Mucosa of descending colon (tissue), 3 donors: ENCODE measurements at regions not wholly inside any gene's neighbourhood (a gene's known extent, or its start where the extent isn't known, plus 50 kb on each side); places are given as distances from the start of the nearest gene placed in this dataset.

Experiments
- ATAC-seq: fragments of 200-7000 bp; cut with Tn5 transposase; one replicate; pipeline ENCODE4 v1.9.1; 2020; ENCODE audit warnings: mild to moderate bottlenecking, moderate library complexity
- DNase-seq, 3 donors: peaks; one replicate each; pipeline ENCODE4 v3.0.0-alpha.2; 2020
- H3K36me3 ChIP-seq: fragments of 200-600 bp; one replicate; pipeline ENCODE4 v1.8.0; 2021; ENCODE audit warnings: low read depth, mild to moderate bottlenecking
- H3K4me1 ChIP-seq: fragments of 200-600 bp; one replicate; pipeline ENCODE4 v1.8.0; 2021; ENCODE audit warnings: low read depth, mild to moderate bottlenecking
- H3K4me3 ChIP-seq: fragments of 200-600 bp; one replicate; pipeline ENCODE4 v1.8.0; 2021; ENCODE audit warnings: mild to moderate bottlenecking
- H3K9me3 ChIP-seq: fragments of 200-600 bp; one replicate; pipeline ENCODE4 v1.8.0; 2021; ENCODE audit warnings: mild to moderate bottlenecking
- CTCF ChIP-seq: fragments of 200-600 bp; IDR thresholded peaks from one replicate; pipeline ENCODE4 v1.8.0; 2022; ENCODE audit warnings: antibody characterized with exemption, mild to moderate bottlenecking
- intact Hi-C, 2 donors: fragments of 100-400 bp; cut with DNase I in 1 of 2; cut with micrococcal nuclease in 1 of 2; formaldehyde crosslinking; loops; one replicate each; pipeline versions ENCODE4 v1.11.0 to v1.11.1; 2022; cut with DNase I, micrococcal nuclease
- donor health status: DM: no; HTN: no; CAD: no; lungs with moderate emphysema.
- donor health status: DM: no; HTN: no; CAD: no.
- donor health status: DM: no; HTN: yes; CAD: no.

DNA sequence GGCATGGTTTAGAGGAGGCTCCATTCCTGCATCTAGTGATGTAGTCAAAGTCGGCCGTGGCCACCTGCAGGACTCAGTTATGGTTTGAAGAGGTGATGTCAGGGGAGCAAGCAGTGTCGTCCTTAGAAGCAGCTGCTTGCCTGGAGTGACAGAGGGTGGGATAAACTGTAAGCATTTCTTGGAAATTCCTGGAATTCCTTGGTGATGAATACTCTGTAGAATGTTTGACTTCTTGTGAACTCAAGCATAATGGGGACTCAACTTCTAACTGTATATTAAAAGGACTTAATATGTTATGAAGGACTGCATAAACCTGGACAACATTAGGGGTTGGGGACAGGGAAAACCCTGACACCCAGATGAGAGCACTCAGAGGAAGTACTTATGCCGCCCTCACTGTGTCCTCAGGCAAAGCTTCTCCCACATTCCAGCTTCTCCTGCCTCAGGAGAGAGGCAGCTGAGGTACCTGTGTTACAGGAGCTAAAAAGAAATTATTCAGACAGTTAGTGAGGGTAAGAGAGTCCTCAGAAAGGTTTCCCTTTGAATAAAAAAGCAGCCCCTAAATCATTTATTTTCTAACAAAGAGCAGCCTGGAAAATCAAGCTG is 459.9 kb upstream of the CELF4 start:
- TF ChIP-seq CTCF: no peak
- DNase-seq: no peak
- intact Hi-C loops: no loop called here
- H3K4me1 ChIP-seq: no peaks in the 10 kb centered on the region
- peaks cover 5% of the 10 kb centered on the region for H3K9me3 ChIP-seq
- H3K36me3 ChIP-seq: no peaks in the 10 kb centered on the region
- ATAC-seq: no peak
- no peak overlapping the region for H3K4me3 ChIP-seq

DNA sequence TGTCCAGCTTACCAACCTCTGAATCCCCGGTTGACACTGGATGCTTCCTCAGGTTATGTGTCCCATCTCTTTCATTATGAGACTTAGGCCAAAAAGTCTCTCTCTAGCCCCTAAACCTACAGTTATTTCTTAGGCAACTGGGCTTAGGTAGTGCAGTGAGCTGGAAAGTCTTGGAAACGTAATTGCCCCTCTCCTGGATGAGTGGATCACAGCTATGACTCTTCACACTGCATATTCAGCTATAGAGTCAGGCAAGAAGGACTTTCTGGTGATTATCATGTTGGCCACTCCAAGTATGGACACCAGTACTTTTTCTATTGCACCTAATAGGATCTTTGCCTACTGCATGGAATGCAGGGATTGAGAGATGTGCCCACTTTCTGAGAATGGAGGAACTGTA is 458.3 kb upstream of the CELF4 start:
- TF ChIP-seq CTCF: no peak
- H3K36me3 ChIP-seq: no peaks in the 10 kb centered on the region
- no peak overlapping the region for H3K4me3 ChIP-seq
- intact Hi-C loops: no loop called here
- no peak for DNase-seq
- H3K4me1 ChIP-seq: no peaks in the 10 kb centered on the region
- peaks cover 4% of the 10 kb centered on the region for H3K9me3 ChIP-seq
- ATAC-seq: no peak

- no peaks in the 10 kb centered on the region for H3K36me3 ChIP-seq
- H3K4me3 ChIP-seq: no peak overlapping the region
- ATAC-seq: no peak
- no peak for TF ChIP-seq CTCF
- no peak for DNase-seq
- peaks cover 2% of the 10 kb centered on the region for H3K9me3 ChIP-seq
- intact Hi-C loops: no loop called here
- H3K4me1 ChIP-seq: no peaks in the 10 kb centered on the region
These were observed 456.6 kb upstream of the CELF4 start for GRCh38 chr18:38022234-38022633.

DNA sequence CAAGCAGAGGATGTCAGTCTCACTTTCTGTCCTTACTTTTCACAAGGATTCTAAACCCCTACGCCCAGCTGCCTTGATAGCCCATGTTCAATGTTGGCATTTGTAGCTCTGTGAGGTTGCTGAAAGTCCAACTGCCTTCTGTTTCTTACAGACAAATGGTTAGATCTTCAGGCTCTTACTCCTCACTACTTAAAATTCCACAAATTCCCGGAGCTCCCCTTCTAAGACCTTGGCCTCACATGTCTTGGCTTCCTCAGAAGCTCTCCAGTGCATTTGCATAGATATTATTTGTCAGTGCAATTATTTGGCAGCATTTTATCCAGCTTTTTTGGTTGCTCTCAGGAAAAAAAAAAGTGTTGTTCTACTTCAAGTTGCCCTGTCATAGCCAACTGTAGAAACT is 453.7 kb upstream of the CELF4 start:
- no peaks in the 10 kb centered on the region for H3K36me3 ChIP-seq
- TF ChIP-seq CTCF: no peak
- ATAC-seq: no peak

GRCh38 chr18:38010971-38011857 is 445.6 kb upstream of the CELF4 start:
- Histone ChIP-seq H3K36me3 (no peaks in the 10 kb centered on the region), H3K4me3 (no peak overlapping the region), H3K9me3 (peaks cover 16% of the 10 kb centered on the region), H3K4me1 (no peaks in the 10 kb centered on the region)
- ATAC-seq (no peak), DNase-seq (no peak)
- intact Hi-C loops: no loop called here
- no peak for TF ChIP-seq CTCF

More for the DNA sequence above, 453.7 kb upstream of the CELF4 start:
- no peak for DNase-seq
- no peaks in the 10 kb centered on the region for H3K4me1 ChIP-seq
- intact Hi-C loops: no loop called here
- no peak overlapping the region for H3K4me3 ChIP-seq
- H3K9me3 ChIP-seq: peaks cover 15% of the 10 kb centered on the region
